Transverse colon (tissue), 3 donors: ENCODE measurements at regions not wholly inside any gene's neighbourhood (a gene's known extent, or its start where the extent isn't known, plus 50 kb on each side); places are given as distances from the start of the nearest gene placed in this dataset.

Experiments used
- POLR2A ChIP-seq: fragments of 450-650 bp; IDR thresholded peaks from one replicate; pipeline ENCODE4 v1.6.1; 2016; ENCODE audit warnings: antibody characterized with exemption, mild to moderate bottlenecking, moderate library complexity
- POLR2AphosphoS5 ChIP-seq, 3 donors: sonication (generic); formaldehyde crosslinking; IDR thresholded peaks; one replicate each; pipeline ENCODE4 v1.6.1; 2016; ENCODE audit warnings: antibody characterized with exemption in 3 of 3

DNA sequence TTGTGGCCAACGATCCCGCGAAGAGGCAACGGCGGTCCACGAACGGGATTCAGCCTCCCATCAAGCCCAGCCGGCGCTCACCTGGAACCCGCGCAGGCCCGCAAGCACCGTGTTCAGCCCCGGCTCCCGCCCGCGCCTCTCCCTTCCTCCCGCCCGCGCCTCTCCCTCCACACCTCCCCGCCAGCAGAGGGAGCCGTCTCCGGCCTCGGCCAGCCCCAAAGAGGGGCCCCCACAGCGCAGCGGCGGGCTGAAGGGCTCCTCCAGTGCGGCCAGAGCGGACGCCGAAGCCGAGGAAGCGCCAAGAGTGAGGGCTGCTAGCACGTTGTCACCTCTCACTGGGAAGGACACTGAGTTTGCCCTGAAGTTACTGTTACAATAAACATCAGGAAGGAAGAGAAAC lies 55.3 kb upstream of the LAPTM4A start:
- no peak for TF ChIP-seq POLR2A
- no peak for TF ChIP-seq POLR2AphosphoS5 (IDR thresholded peaks at IDR 0.05)
